HG03060 (cell line): ENCODE measurements at regions not wholly inside any gene's neighbourhood (a gene's known extent, or its start where the extent isn't known, plus 50 kb on each side); places are given as distances from the start of the nearest gene placed in this dataset.
"Not testable (repeated sequence)": the region's sequence is repeated elsewhere in the genome, so short reads cannot be mapped to it uniquely, and the experiment has no call there.

Experiments used
- ATAC-seq: cut with Tn5 transposase; IDR thresholded peaks from one replicate; pipeline ENCODE4 v1.9.1; 2021; ENCODE audit warnings: low read depth, moderate number of reproducible peaks; ENCODE audit not compliant: unreplicated experiment

GRCh38 chr7:51450541-51450940 lies 133.9 kb upstream of the COBL start:
- ATAC-seq = no peak

- no peak for ATAC-seq
These were observed 130.2 kb upstream of the COBL start for GRCh38 chr7:51446785-51447184.

- ATAC-seq = no peak
These were observed 129.7 kb upstream of the COBL start for GRCh38 chr7:51446356-51446755.

GRCh38 chr7:51444936-51445335 lies 128.3 kb upstream of the COBL start:
- ATAC-seq = no peak

GRCh38 chr7:51430480-51431086 lies 114.0 kb upstream of the COBL start:
- no peak for ATAC-seq

GRCh38 chr7:51428217-51428887 lies 111.7 kb upstream of the COBL start:
- no peak for ATAC-seq

- no peak for ATAC-seq
These were observed 109.6 kb upstream of the COBL start for GRCh38 chr7:51426163-51426562.

GRCh38 chr7:51409934-51410333 lies 93.3 kb upstream of the COBL start:
- not testable (repeated sequence) for ATAC-seq

- not testable (repeated sequence) for ATAC-seq
These were observed 81.0 kb upstream of the COBL start for GRCh38 chr7:51397608-51398007.

GRCh38 chr7:51393003-51393402 lies 76.4 kb upstream of the COBL start:
- not testable (repeated sequence) for ATAC-seq

GRCh38 chr7:51389952-51390351 lies 73.3 kb upstream of the COBL start:
- not testable (repeated sequence) for ATAC-seq

- not testable (repeated sequence) for ATAC-seq
These were observed 72.7 kb upstream of the COBL start for GRCh38 chr7:51389216-51389812.

- not testable (repeated sequence) for ATAC-seq
These were observed 71.6 kb upstream of the COBL start for GRCh38 chr7:51388241-51388640.

GRCh38 chr7:51386806-51387568 lies 70.4 kb upstream of the COBL start:
- ATAC-seq = not testable (repeated sequence)

- not testable (repeated sequence) for ATAC-seq
These were observed 69.6 kb upstream of the COBL start for GRCh38 chr7:51386184-51386583.

GRCh38 chr7:51382243-51382642 lies 65.6 kb upstream of the COBL start:
- ATAC-seq = not testable (repeated sequence)

GRCh38 chr7:51376420-51377092 lies 59.9 kb upstream of the COBL start:
- ATAC-seq = no peak

GRCh38 chr7:51374936-51375335 lies 58.3 kb upstream of the COBL start:
- ATAC-seq = no peak

GRCh38 chr7:51373607-51374006 lies 57.0 kb upstream of the COBL start:
- not testable (repeated sequence) for ATAC-seq

- ATAC-seq = no peak
These were observed 53.1 kb upstream of the COBL start for GRCh38 chr7:51369746-51370145.

- not testable (repeated sequence) for ATAC-seq
These were observed 52.6 kb upstream of the COBL start for GRCh38 chr7:51369228-51369627.
